Naive thymus-derived CD4-positive, alpha-beta T cell (primary cell): ENCODE measurements at regions not wholly inside any gene's neighbourhood (a gene's known extent, or its start where the extent isn't known, plus 50 kb on each side); places are given as distances from the start of the nearest gene placed in this dataset.

Experiments used
- ATAC-seq: fragments of 150-1000 bp; cut with Tn5 transposase; 2 replicates; pipeline ENCODE4 v1.10.0; 2021; ENCODE audit warnings: mild to moderate bottlenecking, moderate library complexity
- CTCF ChIA-PET: fragments of 350-600 bp; sonication (Branson Sonifier 250); formaldehyde crosslinking; loops from one replicate; lab custom pipeline; 2021; ENCODE audit warnings: antibody characterized with exemption; lab: Charles Lee
- POLR2A ChIA-PET: fragments of 350-600 bp; sonication (Branson Sonifier 250); formaldehyde crosslinking; loops from one replicate; lab custom pipeline; 2021; ENCODE audit warnings: antibody characterized with exemption, inconsistent platforms; lab: Charles Lee
- DNase-seq, 9 donors: peaks; one replicate each; pipeline versions ENCODE4 v3.0.0 to v3.0.0-alpha.2; 2020 to 2022; ENCODE audit warnings: mixed read lengths in 1 of 9
- H3K27ac ChIP-seq: one replicate; pipeline ENCODE4 v1.7.0; 2013; ENCODE audit warnings: mild to moderate bottlenecking, low read depth, low read length, moderate library complexity
- H3K27me3 ChIP-seq, 2 donors: one replicate each; pipeline ENCODE4 v1.7.0; 2013; ENCODE audit warnings: low read length in 2 of 2, mild to moderate bottlenecking in 2 of 2, moderate library complexity in 2 of 2; ENCODE audit not compliant: control insufficient read depth in 2 of 2, insufficient read depth in 2 of 2
- H3K36me3 ChIP-seq, 3 experiments: 1 replicate in 2 of 3; 2 replicates in 1 of 3; pipeline ENCODE4 v1.7.0; 2013; ENCODE audit warnings: low read length in 3 of 3, mild to moderate bottlenecking in 3 of 3, moderate library complexity in 1 of 3; ENCODE audit not compliant: insufficient read depth in 3 of 3, control insufficient read depth in 2 of 3
- H3K4me1 ChIP-seq, 2 donors: one replicate each; pipeline ENCODE4 v1.7.0; 2013; ENCODE audit warnings: low read length in 2 of 2, mild to moderate bottlenecking in 2 of 2, moderate library complexity in 1 of 2; ENCODE audit not compliant: control insufficient read depth in 2 of 2, insufficient read depth in 2 of 2
- H3K4me3 ChIP-seq: 2 replicates; pipeline ENCODE4 v1.7.0; 2013; ENCODE audit warnings: mild to moderate bottlenecking, low read length
- H3K9me3 ChIP-seq, 3 experiments: 1 replicate in 2 of 3; 2 replicates in 1 of 3; pipeline ENCODE4 v1.7.0; 2013; ENCODE audit warnings: low read length in 3 of 3; ENCODE audit not compliant: control insufficient read depth in 2 of 3
- H3K27ac Mint-ChIP-seq, 9 donors: one replicate each; pipeline ENCODE4 v1.8.0; 2020 to 2022; ENCODE audit warnings: mixed read lengths in 9 of 9, mild to moderate bottlenecking in 8 of 9, moderate library complexity in 5 of 9, inconsistent platforms in 2 of 9
- H3K27me3 Mint-ChIP-seq, 5 donors: one replicate each; pipeline ENCODE4 v1.8.0; 2021 to 2022; ENCODE audit warnings: mixed read lengths in 5 of 5, mild to moderate bottlenecking in 1 of 5
- H3K36me3 Mint-ChIP-seq, 5 donors: one replicate each; pipeline ENCODE4 v1.8.0; 2020 to 2022; ENCODE audit warnings: mixed read lengths in 5 of 5, mild to moderate bottlenecking in 3 of 5, inconsistent platforms in 1 of 5
- H3K4me1 Mint-ChIP-seq, 7 donors: one replicate each; pipeline ENCODE4 v1.8.0; 2020 to 2022; ENCODE audit warnings: mixed read lengths in 7 of 7, mild to moderate bottlenecking in 3 of 7, inconsistent platforms in 1 of 7
- H3K4me3 Mint-ChIP-seq, 10 donors: one replicate each; pipeline ENCODE4 v1.8.0; 2020 to 2022; ENCODE audit warnings: mild to moderate bottlenecking in 10 of 10, mixed read lengths in 10 of 10, moderate library complexity in 6 of 10, inconsistent platforms in 2 of 10
- H3K9me3 Mint-ChIP-seq, 11 donors: one replicate each; pipeline ENCODE4 v1.8.0; 2020 to 2022; ENCODE audit warnings: mixed read lengths in 11 of 11, mild to moderate bottlenecking in 4 of 11, inconsistent platforms in 1 of 11, moderate library complexity in 1 of 11
- intact Hi-C, 2 donors: fragments of 100-400 bp; cut with micrococcal nuclease; formaldehyde crosslinking; loops; one replicate each; pipeline ENCODE4 v1.15.1; 2023

- H3K4me3 ChIP-seq = no peak overlapping the region
- ChIA-PET POLR2A (no interaction called here), CTCF (no interaction called here)
- H3K4me1 ChIP-seq = no peaks in the 10 kb centered on the region
- H3K9me3 ChIP-seq = no peaks in the 10 kb centered on the region
- Mint-ChIP-seq H3K36me3 (no peaks in the 10 kb centered on the region), H3K4me1 (no peaks in the 10 kb centered on the region), H3K9me3 (peaks cover 0 to 19% (median 4%) of the 10 kb centered on the region in 11 donors), H3K4me3 (no peak overlapping the region), H3K27me3 (no peaks in the 10 kb centered on the region), H3K27ac (no peak overlapping the region)
- no peaks in the 10 kb centered on the region for H3K36me3 ChIP-seq
- no peaks in the 10 kb centered on the region for H3K27me3 ChIP-seq
- intact Hi-C loops = no loop called here
- H3K27ac ChIP-seq = no peak overlapping the region
- no peak for ATAC-seq
- DNase-seq = no peak
Observed at GRCh38 chr4:44056721-44057151, 391.9 kb downstream of the KCTD8 start.

DNA sequence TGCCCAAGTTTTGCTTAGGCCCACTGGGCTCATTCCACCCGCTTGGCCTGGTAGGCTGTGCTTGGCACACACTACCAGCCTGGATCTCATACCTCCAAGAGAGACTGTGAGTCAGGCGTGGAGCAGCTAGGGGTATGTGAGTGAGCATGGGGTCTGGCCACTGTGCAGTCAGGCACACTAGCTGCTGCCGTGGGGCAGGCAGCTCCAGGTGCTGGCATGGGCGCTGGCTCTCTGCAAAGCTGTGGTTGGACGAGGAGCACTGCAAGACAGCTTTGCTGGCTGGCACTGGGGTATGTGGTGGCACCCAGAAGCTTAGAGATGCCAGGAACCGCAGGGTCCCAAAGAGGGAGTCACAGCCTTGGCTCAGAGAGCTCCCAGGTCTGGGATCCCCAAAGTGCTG lies 377.8 kb downstream of the KCTD8 start:
- H3K27me3 ChIP-seq = no peaks in the 10 kb centered on the region
- no peak overlapping the region for H3K4me3 ChIP-seq
- ATAC-seq = no peak
- H3K27me3 Mint-ChIP-seq = no peaks in the 10 kb centered on the region
- H3K4me1 Mint-ChIP-seq = no peaks in the 10 kb centered on the region
- no peaks in the 10 kb centered on the region for H3K36me3 Mint-ChIP-seq
- ChIA-PET CTCF (no interaction called here), POLR2A (no interaction called here)
- no peaks in the 10 kb centered on the region for H3K4me1 ChIP-seq
- H3K4me3 Mint-ChIP-seq = no peak overlapping the region
- H3K9me3 ChIP-seq = peaks cover 0 to 4% (median 0%) of the 10 kb centered on the region in 3 experiments
- intact Hi-C loops = no loop called here
- H3K36me3 ChIP-seq = no peaks in the 10 kb centered on the region
- H3K27ac ChIP-seq = no peak overlapping the region
- no peak overlapping the region for H3K27ac Mint-ChIP-seq
- DNase-seq = no peak
- H3K9me3 Mint-ChIP-seq = peaks cover 0 to 7% (median 3%) of the 10 kb centered on the region in 11 donors

DNA sequence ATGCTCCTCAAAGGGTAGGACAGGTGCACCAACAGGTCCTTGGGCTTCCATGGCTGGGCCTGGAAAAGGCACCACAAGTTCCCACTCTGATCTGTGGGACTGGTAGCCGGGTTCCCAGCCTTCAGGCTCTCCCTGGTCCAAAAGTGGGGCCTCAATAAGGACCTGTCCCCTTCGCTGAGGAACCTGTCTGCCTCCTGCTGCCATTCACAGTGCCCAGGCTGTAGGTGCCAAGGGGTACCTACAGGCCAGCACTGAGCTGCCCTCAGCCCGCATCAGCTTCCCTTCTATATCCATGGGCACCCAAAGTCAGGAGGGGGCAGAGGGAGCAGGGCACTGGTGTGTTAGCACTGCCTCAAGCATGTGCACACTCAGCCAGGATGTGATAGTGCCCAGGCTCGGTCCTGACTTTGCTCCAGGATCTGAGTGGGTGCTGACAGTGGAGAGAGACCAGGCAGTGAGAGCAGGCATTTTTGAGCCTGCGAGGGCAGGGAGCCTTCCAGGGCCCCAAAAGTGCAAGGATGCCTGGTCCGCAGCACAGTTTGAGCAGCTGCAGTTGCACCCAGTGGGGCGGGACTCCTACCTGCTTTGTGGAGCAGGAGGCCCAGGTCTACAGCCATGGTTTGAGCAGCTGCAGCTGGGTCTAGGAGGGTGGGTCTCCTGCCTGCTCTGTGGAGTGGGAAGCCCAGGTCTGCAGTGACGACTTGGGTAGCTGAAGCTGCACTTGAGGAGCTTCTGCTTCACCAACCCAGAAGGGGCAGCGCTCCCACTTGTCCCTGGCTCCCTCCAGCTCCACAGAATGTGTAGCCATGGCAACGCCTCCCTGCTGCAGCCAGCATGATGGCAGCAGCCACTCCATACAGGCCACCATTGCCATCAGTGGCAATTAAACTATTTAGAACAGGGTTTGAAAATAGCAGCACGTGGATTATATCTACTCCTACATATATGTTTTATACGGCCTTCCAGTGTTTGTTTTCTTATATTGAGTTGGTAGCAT lies 376.4 kb downstream of the KCTD8 start:
- peaks cover 0 to 5% (median 3%) of the 10 kb centered on the region in 11 donors for H3K9me3 Mint-ChIP-seq
- Histone ChIP-seq H3K4me1 (no peaks in the 10 kb centered on the region), H3K27ac (no peak overlapping the region), H3K9me3 (peaks cover 0 to 4% (median 0%) of the 10 kb centered on the region in 3 experiments), H3K4me3 (no peak overlapping the region), H3K27me3 (no peaks in the 10 kb centered on the region), H3K36me3 (no peaks in the 10 kb centered on the region)
- ATAC-seq = no peak
- H3K4me1 Mint-ChIP-seq = no peaks in the 10 kb centered on the region
- H3K36me3 Mint-ChIP-seq = no peaks in the 10 kb centered on the region
- H3K27me3 Mint-ChIP-seq = no peaks in the 10 kb centered on the region
- H3K27ac Mint-ChIP-seq = no peak overlapping the region
- CTCF ChIA-PET = no interaction called here
- H3K4me3 Mint-ChIP-seq = no peak overlapping the region
- intact Hi-C loops = no loop called here
- POLR2A ChIA-PET = no interaction called here
- DNase-seq = no peak

- no peaks in the 10 kb centered on the region for H3K27me3 ChIP-seq
- ATAC-seq (no peak), DNase-seq (no peak)
- POLR2A ChIA-PET = no interaction called here
- no peak overlapping the region for H3K27ac Mint-ChIP-seq
- no peaks in the 10 kb centered on the region for H3K27me3 Mint-ChIP-seq
- no peak overlapping the region for H3K4me3 ChIP-seq
- no peak overlapping the region for H3K4me3 Mint-ChIP-seq
- H3K27ac ChIP-seq = no peak overlapping the region
- no peaks in the 10 kb centered on the region for H3K4me1 ChIP-seq
- no peaks in the 10 kb centered on the region for H3K36me3 Mint-ChIP-seq
- peaks cover 2 to 33% (median 7%) of the 10 kb centered on the region in 11 donors for H3K9me3 Mint-ChIP-seq
- H3K36me3 ChIP-seq = no peaks in the 10 kb centered on the region
- H3K4me1 Mint-ChIP-seq = no peaks in the 10 kb centered on the region
- CTCF ChIA-PET = no interaction called here
- intact Hi-C loops = no loop called here
- no peaks in the 10 kb centered on the region for H3K9me3 ChIP-seq
Observed at GRCh38 chr4:44086753-44087152, 361.9 kb downstream of the KCTD8 start.

- no peak for ATAC-seq
- peaks cover 0 to 17% (median 1%) of the 10 kb centered on the region in 11 donors for H3K9me3 Mint-ChIP-seq
- H3K4me1 ChIP-seq = no peaks in the 10 kb centered on the region
- intact Hi-C loops = no loop called here
- H3K9me3 ChIP-seq = no peaks in the 10 kb centered on the region
- no peaks in the 10 kb centered on the region for H3K36me3 ChIP-seq
- CTCF ChIA-PET = no interaction called here
- DNase-seq = no peak
- no peaks in the 10 kb centered on the region for H3K36me3 Mint-ChIP-seq
- no peaks in the 10 kb centered on the region for H3K27me3 Mint-ChIP-seq
- H3K4me3 Mint-ChIP-seq = no peak overlapping the region
- H3K27me3 ChIP-seq = no peaks in the 10 kb centered on the region
- H3K27ac Mint-ChIP-seq = no peak overlapping the region
- POLR2A ChIA-PET = no interaction called here
- H3K4me3 ChIP-seq = no peak overlapping the region
- H3K4me1 Mint-ChIP-seq = no peaks in the 10 kb centered on the region
- no peak overlapping the region for H3K27ac ChIP-seq
Observed at GRCh38 chr4:44093390-44093789, 355.2 kb downstream of the KCTD8 start.

DNA sequence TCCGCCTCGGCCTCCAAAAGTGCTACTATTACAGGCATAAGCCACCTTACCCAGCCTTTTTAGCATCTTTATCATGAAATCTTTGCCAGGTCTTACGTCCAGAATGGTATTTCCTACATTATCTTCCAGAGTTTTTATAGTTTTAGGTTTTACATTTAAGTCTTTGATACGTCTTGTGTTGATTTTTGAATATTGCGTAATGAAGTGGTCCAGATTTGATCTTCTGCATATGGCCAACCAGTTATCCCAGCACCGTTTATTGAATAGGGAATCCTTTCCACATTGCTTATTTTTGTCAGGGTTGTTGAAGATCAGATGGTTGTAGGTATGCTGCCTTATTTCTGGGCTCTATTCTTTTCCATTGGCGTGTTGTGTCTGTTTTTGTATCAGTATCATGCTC lies 349.6 kb downstream of the KCTD8 start:
- Histone ChIP-seq H3K9me3 (no peaks in the 10 kb centered on the region), H3K4me1 (no peaks in the 10 kb centered on the region), H3K36me3 (no peaks in the 10 kb centered on the region), H3K27me3 (no peaks in the 10 kb centered on the region), H3K27ac (no peak overlapping the region), H3K4me3 (no peak overlapping the region)
- ChIA-PET POLR2A (no interaction called here), CTCF (no interaction called here)
- no peak for DNase-seq
- peaks cover 0 to 16% (median 11%) of the 10 kb centered on the region in 11 donors for H3K9me3 Mint-ChIP-seq
- H3K27ac Mint-ChIP-seq = no peak overlapping the region
- no peak overlapping the region for H3K4me3 Mint-ChIP-seq
- no peaks in the 10 kb centered on the region for H3K36me3 Mint-ChIP-seq
- no peak for ATAC-seq
- H3K4me1 Mint-ChIP-seq = no peaks in the 10 kb centered on the region
- intact Hi-C loops = no loop called here
- no peaks in the 10 kb centered on the region for H3K27me3 Mint-ChIP-seq

DNA sequence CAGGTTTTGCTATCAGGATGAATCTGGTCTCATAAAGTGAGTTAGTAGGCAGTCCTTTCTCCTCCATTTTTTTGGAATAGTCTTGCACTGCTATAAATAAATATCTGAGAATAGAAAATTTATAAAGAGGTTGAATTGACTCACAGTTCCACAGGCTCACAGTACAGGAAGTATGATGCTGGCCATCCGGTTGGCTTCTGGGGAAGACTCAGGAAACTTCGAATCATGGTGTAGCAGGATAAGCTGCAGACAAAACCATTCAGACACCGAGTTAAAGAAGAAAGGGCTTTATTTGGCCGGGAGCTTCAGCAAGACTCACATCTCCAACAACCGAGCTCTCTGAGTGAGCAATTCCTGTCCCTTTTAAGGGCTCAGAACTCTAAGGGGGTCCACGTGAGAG lies 348.2 kb downstream of the KCTD8 start:
- CTCF ChIA-PET = no interaction called here

More for the DNA sequence above, 348.2 kb downstream of the KCTD8 start:
- H3K9me3 ChIP-seq = no peaks in the 10 kb centered on the region
- intact Hi-C loops = no loop called here
- no peak overlapping the region for H3K4me3 ChIP-seq
- no peak overlapping the region for H3K27ac ChIP-seq
- Mint-ChIP-seq H3K9me3 (peaks cover 5 to 23% (median 13%) of the 10 kb centered on the region in 11 donors), H3K4me1 (no peaks in the 10 kb centered on the region), H3K27ac (no peak overlapping the region), H3K4me3 (no peak overlapping the region), H3K36me3 (no peaks in the 10 kb centered on the region), H3K27me3 (no peaks in the 10 kb centered on the region)
- ATAC-seq (no peak), DNase-seq (no peak)
- no peaks in the 10 kb centered on the region for H3K4me1 ChIP-seq
- POLR2A ChIA-PET = no interaction called here
- H3K27me3 ChIP-seq = no peaks in the 10 kb centered on the region
- H3K36me3 ChIP-seq = no peaks in the 10 kb centered on the region
